Heart left ventricle (tissue), 16 donors: ENCODE measurements at regions not wholly inside any gene's neighbourhood (a gene's known extent, or its start where the extent isn't known, plus 50 kb on each side); places are given as distances from the start of the nearest gene placed in this dataset.

Source experiments
- ATAC-seq, 4 donors: fragments of 200-7000 bp; cut with Tn5 transposase; one replicate each; pipeline ENCODE4 v1.9.1; 2020 to 2022; ENCODE audit warnings: moderate library complexity in 4 of 4, mild to moderate bottlenecking in 3 of 4, moderate number of reproducible peaks in 1 of 4
- DNase-seq, 5 donors: peaks; one replicate each; pipeline ENCODE4 v3.0.0-alpha.2; 2020
- H3K27ac ChIP-seq, 12 donors: fragments of 200-600 bp; sonication (generic) in 4 of 12; one replicate each; pipeline versions ENCODE4 v1.5.0 to v1.8.0; 2016 to 2022; ENCODE audit warnings: mild to moderate bottlenecking in 2 of 12
- H3K27me3 ChIP-seq, 9 donors: fragments of 200-600 bp; sonication (generic) in 2 of 9; one replicate each; pipeline versions ENCODE4 v1.5.1 to v1.8.0; 2016 to 2022; ENCODE audit warnings: mild to moderate bottlenecking in 3 of 9
- H3K36me3 ChIP-seq, 9 donors: fragments of 200-600 bp; sonication (generic) in 2 of 9; one replicate each; pipeline versions ENCODE4 v1.5.0 to v1.8.0; 2018 to 2022; ENCODE audit warnings: mild to moderate bottlenecking in 2 of 9
- H3K4me1 ChIP-seq, 12 donors: fragments of 200-600 bp; sonication (generic) in 4 of 12; one replicate each; pipeline versions ENCODE4 v1.5.0 to v1.8.0; 2016 to 2022; ENCODE audit warnings: mild to moderate bottlenecking in 3 of 12
- H3K4me3 ChIP-seq, 12 donors: fragments of 200-600 bp; sonication (generic) in 4 of 12; one replicate each; pipeline versions ENCODE4 v1.5.0 to v1.8.0; 2017 to 2022; ENCODE audit warnings: mild to moderate bottlenecking in 9 of 12, moderate library complexity in 4 of 12
- H3K9me3 ChIP-seq, 12 donors: fragments of 200-600 bp; sonication (generic) in 4 of 12; one replicate each; pipeline versions ENCODE4 v1.5.0 to v1.8.0; 2016 to 2022; ENCODE audit warnings: mild to moderate bottlenecking in 1 of 12
- POLR2A ChIP-seq, 2 donors: fragments of 450-650 bp; IDR thresholded peaks; one replicate each; pipeline ENCODE4 v1.6.1; 2017; ENCODE audit warnings: antibody characterized with exemption in 2 of 2, mild to moderate bottlenecking in 2 of 2, moderate library complexity in 2 of 2
- WGBS, 4 donors: extraction: QIAGEN DNeasy Blood & Tissue Kit in 2 of 4; methylation state at CpG; one replicate each; pipeline versions ENCODE4 v1.1.5 to v1.1.7; 2013 to 2018; 5-methylcytosine and 5-hydroxymethylcytosine counted together
- intact Hi-C, 10 donors: fragments of 100-400 bp; cut with DNase I; formaldehyde crosslinking; loops; one replicate each; pipeline versions ENCODE4 v1.11.1 to v1.14.2; 2022
- TF ChIP-seq, protein P1 (sequence below), 12 donors: fragments of 200-600 bp; sonication (generic) in 4 of 12; IDR thresholded peaks; one replicate each; pipeline versions ENCODE4 v1.5.0 to v1.8.0; 2018 to 2022; ENCODE audit warnings: antibody characterized with exemption in 12 of 12, mild to moderate bottlenecking in 5 of 12
- donor health status: ischemic (EF 13 %, LVEDD 7.1; RV severe dilation, severe dysfunction).
- donor health status: healthy with polysubstance abuse.
- donor health status: DM: no; HTN: yes; CAD: no.
- donor health status: DM: no; HTN: no; CAD: no.
- donor health status: ischemic (EF 25% LVEDD 6.9; RV normal size, moderate dysfunction).
- donor health status: ischemic (EF 25% LVEDD 5.7; RV mildly dilated, moderate dysfunction).
- donor health status: healthy.
- donor health status: DM: yes; HTN: yes; CAD: no.
- donor health status: ischemic (EF 35%, LVEDD 5.7; RV mildly dilated, moderate dysfunction).
- donor health status: nonischemic (EF 11% LVEDD 7.7; RV severe dilation, severe dysfunction).
- donor health status: DM: yes; HTN: yes; CAD: no.
- donor health status: PGD.
- donor health status: ischemic (EF 29% LVEDD 5.4; RV normal size, mild dysfunction).
- donor health status: nonischemic (EF 23%, LVEDD 6.1; RV moderate dilation, normal function).

DNA sequence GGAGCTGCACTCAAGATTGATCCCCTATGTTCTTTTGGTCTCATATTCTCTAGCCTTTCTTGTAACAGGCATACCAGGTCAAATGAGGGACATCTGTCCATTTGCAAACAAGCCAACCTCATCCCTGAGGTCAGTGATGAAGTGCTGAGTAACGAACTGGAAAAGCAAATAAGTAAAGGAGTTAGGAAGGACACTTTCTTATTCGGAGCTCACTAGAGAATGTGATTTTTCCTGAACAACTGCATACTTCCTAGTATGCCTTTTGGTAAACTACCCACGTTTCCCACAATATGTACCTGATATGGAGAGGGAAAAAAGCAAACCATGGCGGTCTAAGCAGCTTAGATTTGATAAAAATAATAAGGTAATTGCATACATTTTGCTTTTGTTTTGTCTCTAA is 91.0 kb upstream of the MYCBP2 start:
- Histone ChIP-seq H3K4me3 (no peak overlapping the region), H3K9me3 (no peaks in the 10 kb centered on the region), H3K4me1 (peaks cover 0 to 3% (median 0%) of the 10 kb centered on the region in 12 donors), H3K27me3 (no peaks in the 10 kb centered on the region), H3K36me3 (no peaks in the 10 kb centered on the region), H3K27ac (no peak overlapping the region)
- intact Hi-C loops = no loop called here
- TF ChIP-seq, protein P1, sequence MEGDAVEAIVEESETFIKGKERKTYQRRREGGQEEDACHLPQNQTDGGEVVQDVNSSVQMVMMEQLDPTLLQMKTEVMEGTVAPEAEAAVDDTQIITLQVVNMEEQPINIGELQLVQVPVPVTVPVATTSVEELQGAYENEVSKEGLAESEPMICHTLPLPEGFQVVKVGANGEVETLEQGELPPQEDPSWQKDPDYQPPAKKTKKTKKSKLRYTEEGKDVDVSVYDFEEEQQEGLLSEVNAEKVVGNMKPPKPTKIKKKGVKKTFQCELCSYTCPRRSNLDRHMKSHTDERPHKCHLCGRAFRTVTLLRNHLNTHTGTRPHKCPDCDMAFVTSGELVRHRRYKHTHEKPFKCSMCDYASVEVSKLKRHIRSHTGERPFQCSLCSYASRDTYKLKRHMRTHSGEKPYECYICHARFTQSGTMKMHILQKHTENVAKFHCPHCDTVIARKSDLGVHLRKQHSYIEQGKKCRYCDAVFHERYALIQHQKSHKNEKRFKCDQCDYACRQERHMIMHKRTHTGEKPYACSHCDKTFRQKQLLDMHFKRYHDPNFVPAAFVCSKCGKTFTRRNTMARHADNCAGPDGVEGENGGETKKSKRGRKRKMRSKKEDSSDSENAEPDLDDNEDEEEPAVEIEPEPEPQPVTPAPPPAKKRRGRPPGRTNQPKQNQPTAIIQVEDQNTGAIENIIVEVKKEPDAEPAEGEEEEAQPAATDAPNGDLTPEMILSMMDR (IDR thresholded peaks at IDR 0.05) = no peak
- TF ChIP-seq POLR2A (IDR thresholded peaks at IDR 0.05) = no peak
- no peak for DNase-seq
- no peak for ATAC-seq
- WGBS, 4 donors = 45 to 64% (median 58%) methylated on average over 4 of the region's 4 CpGs

DNA sequence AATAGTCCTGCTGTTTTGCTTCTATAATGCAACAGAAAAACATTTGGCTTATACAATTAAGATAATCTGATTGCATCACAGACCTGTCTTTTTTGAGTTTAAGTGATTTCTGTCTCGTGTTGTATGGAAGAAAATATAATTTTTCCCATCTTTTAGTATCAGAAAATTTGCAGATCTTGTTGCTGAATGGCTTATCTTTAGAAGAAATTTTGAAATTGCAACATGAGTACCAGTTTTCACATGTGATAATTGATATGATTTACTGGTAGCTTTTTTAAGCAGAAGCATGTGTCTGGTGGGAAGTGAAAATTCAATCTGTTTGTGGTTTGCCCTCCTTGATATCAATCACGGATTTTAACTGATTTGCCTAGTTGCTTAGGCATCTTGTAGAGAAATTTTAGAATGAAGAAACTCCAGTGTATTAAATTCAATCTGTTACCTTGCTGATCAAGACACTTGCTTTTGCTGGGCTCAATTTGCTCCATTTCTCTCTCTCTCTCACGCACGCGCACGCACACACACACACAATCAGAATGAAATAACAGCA is 89.8 kb upstream of the MYCBP2 start:
- TF ChIP-seq, protein P1 (IDR thresholded peaks at IDR 0.05) = no peak
- no peak for TF ChIP-seq POLR2A (IDR thresholded peaks at IDR 0.05)
- Histone ChIP-seq H3K4me1 (peaks cover 0 to 3% (median 0%) of the 10 kb centered on the region in 12 donors), H3K4me3 (no peak overlapping the region), H3K36me3 (no peaks in the 10 kb centered on the region), H3K27me3 (no peaks in the 10 kb centered on the region), H3K9me3 (no peaks in the 10 kb centered on the region), H3K27ac (no peak overlapping the region)
- intact Hi-C loops = no loop called here
- WGBS, 4 donors = 73 to 78% (median 76%) methylated on average over 6 of the region's 6 CpGs
- ATAC-seq (no peak), DNase-seq (no peak)

DNA sequence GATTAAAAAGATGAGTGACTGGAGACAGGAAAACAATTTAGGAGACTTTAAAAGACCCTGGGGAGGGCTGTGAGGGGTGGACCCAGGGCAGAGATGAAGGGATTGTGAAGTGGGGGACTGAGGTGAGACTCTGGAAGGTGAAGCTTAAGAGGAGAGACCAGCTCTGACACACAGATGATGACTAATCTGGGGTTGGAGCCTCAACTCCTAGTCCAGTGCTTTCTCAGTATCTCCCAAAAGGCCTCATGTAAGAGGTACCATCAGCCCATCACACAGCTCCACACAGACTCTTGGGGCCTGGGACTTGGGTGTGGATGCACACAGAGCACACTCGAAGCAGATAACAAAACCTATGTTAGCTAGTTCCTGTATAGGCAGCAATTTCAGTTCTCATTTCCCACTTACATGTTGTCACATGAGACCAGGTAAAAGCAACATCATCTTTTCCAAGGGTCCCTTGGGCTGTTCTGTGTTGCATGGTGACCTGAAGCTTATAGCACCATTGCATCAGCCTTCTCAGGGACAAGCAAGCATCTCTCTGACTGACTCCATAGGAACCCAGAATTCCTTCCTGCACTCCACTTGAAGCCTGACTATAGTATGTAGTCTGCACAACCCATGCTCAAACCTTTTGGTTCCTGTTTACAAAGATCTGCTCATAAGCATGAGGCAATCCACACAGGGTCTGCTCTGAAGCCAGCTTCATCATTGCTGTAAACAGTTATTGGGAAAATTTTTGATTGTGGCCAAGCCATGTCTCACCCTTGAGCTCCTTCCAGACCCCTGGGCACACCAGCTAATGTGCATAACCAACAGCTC is 88.6 kb upstream of the MYCBP2 start:
- Histone ChIP-seq H3K36me3 (no peaks in the 10 kb centered on the region), H3K4me1 (peaks cover 0 to 3% (median 0%) of the 10 kb centered on the region in 12 donors), H3K27me3 (no peaks in the 10 kb centered on the region), H3K27ac (no peak overlapping the region), H3K4me3 (no peak overlapping the region), H3K9me3 (no peaks in the 10 kb centered on the region)
- DNase-seq (no peak), ATAC-seq (no peak)
- intact Hi-C loops = no loop called here
- TF ChIP-seq, protein P1 (IDR thresholded peaks at IDR 0.05) = no peak
- TF ChIP-seq POLR2A (IDR thresholded peaks at IDR 0.05) = no peak
- WGBS, 4 donors = 52 to 86% (median 72%) methylated on average over 1 of the region's 1 CpG

DNA sequence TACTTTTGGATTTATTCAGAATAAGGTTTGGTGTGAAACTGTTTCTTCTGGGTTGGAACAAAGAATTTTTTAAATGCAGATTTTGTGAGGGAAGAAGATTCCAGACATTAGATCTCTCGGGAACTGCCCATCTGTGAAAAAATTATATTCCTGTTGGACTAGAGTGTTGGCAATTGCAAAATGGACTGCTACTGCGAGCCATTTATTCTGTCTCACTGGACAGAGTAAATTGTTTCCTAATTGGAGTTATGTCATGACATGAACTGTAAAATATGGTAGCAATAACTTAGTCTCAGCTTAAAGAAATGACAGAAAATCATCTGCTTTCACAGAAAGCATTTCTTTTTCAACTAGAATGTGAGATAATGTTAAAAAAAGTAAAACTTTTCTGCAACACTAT is 86.0 kb upstream of the MYCBP2 start:
- DNase-seq = no peak
- intact Hi-C loops = no loop called here
- no peak for ATAC-seq

More for the DNA sequence above, 86.0 kb upstream of the MYCBP2 start:
- H3K27me3 ChIP-seq = no peaks in the 10 kb centered on the region
- H3K4me3 ChIP-seq = no peak overlapping the region
- no peak for TF ChIP-seq POLR2A (IDR thresholded peaks at IDR 0.05)
- TF ChIP-seq, protein P1 (IDR thresholded peaks at IDR 0.05) = no peak
- 71 to 86% (median 79%) methylated on average over 2 of the region's 2 CpGs for WGBS, 4 donors
- H3K4me1 ChIP-seq = peaks cover 0 to 3% (median 0%) of the 10 kb centered on the region in 12 donors
- H3K27ac ChIP-seq = no peak overlapping the region
- no peaks in the 10 kb centered on the region for H3K9me3 ChIP-seq
- H3K36me3 ChIP-seq = no peaks in the 10 kb centered on the region
